Femur (tissue), 1 donor: ENCODE measurements at regions not wholly inside any gene's neighbourhood (a gene's known extent, or its start where the extent isn't known, plus 50 kb on each side); places are given as distances from the start of the nearest gene placed in this dataset.
A peak's percentile ranks its signal among the peaks of the same experiment; 100 is the strongest.
"Not testable (repeated sequence)": the region's sequence is repeated elsewhere in the genome, so short reads cannot be mapped to it uniquely, and the experiment has no call there.

Source experiments
- DNase-seq: peaks from one replicate; pipeline ENCODE4 v3.0.0-alpha.2; 2017

- DNase-seq = peak; percentile 37
Observed at GRCh38 chr21:32940079-32941014, 85.4 kb upstream of the OLIG2 start.

DNA sequence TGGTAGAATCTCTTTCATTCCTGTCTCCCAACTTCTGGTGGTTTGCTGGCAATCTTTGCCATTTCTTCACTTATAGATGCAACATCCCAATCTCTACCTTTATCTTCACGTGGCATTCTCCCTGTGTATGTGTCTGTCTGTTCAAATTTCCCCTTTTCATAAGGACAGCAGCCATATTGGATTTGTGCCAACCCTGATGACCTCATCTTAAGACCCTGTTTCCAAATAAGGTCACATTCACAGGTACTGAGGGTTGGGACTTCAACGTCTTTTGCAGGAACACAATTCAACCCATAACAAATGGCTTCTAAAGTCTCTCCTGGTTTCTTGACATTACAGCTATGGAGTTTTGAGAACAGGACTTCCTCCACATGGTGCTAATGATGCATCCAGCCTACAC lies 84.5 kb upstream of the OLIG2 start:
- no peak for DNase-seq

DNA sequence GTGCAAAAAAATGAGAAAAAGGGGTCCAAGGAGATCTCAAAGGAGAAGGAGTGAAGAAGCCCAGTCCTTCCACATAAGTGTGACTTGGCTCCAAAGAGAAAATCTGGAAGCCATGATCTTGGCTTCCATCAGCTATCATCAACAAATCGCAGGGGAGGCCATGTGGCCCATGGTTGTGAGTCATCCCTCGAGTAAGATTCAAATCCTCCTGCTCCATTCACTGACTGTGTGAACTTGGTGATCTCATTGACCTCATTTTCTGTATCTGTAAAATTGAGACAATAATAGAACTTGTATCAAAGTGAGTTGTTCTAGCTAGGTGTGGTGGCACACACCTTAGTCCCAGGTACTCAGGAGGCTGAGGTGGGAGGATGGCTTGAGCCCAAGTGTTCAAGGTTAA lies 79.1 kb upstream of the OLIG2 start:
- DNase-seq = no peak

- no peak for DNase-seq
Observed at GRCh38 chr21:32947736-32948135, 78.0 kb upstream of the OLIG2 start.

GRCh38 chr21:32949701-32950100 lies 76.0 kb upstream of the OLIG2 start:
- no peak for DNase-seq

GRCh38 chr21:32951041-32951440 lies 74.7 kb upstream of the OLIG2 start:
- no peak for DNase-seq

DNA sequence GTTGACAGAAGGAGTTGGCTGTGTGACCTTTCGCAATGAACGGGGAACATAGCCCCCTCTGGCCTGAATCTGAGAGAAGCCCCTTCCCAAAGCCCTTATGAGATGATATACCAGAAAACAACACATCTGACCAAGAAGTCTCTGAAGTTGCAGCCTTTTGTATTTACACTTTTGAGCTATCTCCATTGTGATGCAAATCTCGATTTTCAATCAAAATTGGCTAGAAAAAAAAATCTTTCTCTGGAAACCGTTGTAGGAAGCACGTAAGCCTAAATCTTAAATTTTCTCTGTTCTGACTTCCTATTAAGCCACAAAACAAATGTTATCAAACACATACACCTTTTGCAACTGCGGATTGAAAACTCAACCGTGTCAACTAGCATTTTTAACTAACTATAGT lies 71.4 kb upstream of the OLIG2 start:
- DNase-seq = no peak

GRCh38 chr21:32955311-32956060 lies 70.2 kb upstream of the OLIG2 start:
- no peak for DNase-seq

GRCh38 chr21:32956061-32956656 lies 69.6 kb upstream of the OLIG2 start:
- no peak for DNase-seq

DNA sequence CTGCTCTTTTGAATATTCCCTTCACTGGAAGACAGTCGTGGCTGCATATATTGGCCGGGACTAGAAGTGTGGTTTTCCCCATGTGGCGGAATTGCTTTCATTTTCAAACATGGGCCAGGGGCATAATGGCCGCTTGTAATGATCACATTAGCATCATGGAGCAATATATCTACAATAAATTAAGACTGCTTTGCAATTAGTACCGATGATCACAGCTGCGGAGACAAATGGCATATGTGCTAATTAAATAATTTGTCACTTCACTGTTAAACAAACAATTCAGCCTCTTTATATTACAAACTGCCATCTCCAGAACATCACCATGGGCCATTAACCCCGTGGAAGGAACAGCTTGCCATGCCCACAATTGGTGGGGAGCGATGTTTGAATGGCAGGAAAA lies 68.2 kb upstream of the OLIG2 start:
- DNase-seq = no peak

DNA sequence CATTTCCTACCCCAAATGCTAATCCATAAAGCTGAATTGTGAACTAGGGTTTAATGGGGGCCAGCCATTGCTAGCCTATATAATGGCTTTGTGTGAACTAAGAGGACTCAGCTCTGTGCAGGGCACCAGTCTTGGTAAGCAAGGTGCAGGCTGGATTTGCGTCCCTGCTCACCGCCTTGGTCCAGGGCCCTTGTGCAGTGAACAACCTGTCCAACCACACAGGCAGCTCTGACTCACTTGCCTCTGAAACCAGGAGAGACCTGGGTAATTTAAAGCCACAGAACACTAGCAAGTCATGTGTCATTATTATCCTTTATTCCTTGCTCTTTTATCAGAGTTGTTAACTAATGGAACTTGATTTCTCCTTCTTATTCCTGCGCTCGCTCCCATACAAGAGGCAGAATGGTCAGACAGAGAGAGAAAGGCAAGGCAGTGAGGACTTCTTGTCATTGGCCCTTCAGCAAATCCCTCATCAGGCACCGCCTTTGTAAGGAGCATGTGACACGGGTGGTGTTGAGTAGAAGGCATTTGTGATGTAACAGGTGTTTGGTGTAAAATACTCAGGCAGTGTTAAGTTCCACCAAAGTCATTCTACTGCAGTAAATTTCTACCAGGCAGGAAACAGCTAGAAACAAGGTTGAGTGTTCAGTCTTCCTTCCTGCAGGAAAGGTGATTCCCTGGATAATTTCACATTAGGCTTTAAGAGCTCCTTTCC lies 67.3 kb upstream of the OLIG2 start:
- no peak for DNase-seq

- DNase-seq = no peak
Observed at GRCh38 chr21:32962268-32962667, 63.5 kb upstream of the OLIG2 start.

GRCh38 chr21:32965129-32965680 lies 60.5 kb upstream of the OLIG2 start:
- no peak for DNase-seq

GRCh38 chr21:32966120-32966519 lies 59.6 kb upstream of the OLIG2 start:
- no peak for DNase-seq

DNA sequence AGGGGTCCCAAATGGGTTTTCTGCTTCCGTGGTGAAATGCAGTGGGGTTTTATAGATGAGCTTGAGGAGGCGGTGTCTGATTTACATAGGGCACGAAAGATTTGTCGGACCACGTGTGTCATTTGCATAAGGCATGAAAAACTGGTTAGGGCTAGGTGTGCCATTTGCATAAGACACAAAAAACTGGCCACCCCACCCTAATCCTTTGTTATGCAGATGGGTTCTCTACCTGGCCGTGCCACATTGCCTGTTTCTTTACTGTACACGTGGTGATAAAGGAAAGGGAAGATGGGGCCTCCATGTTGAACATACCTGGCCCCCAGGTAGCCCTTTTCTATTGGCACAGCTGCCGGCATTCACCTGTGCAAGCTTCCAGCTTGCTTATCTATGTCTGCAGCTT lies 57.6 kb upstream of the OLIG2 start:
- not testable (repeated sequence) for DNase-seq

DNA sequence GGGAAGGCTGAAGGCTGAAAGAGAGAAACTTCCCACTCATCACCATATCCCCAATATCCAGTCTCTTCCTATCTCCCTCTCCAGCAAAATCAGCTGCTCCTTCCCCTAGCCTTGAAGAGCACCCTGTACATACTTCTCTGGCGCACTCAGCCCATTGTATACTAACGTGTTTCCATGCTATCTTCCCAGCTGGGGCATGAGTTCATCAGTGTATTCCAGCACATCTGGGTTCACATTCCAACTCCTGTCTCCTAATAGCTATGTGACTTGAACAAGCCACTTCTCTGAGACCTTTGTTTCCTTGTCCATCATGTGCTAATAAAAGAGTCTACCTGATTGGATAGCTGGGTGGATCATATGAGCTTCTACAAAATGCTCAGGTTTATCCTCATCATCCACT lies 51.1 kb upstream of the OLIG2 start:
- no peak for DNase-seq

DNA sequence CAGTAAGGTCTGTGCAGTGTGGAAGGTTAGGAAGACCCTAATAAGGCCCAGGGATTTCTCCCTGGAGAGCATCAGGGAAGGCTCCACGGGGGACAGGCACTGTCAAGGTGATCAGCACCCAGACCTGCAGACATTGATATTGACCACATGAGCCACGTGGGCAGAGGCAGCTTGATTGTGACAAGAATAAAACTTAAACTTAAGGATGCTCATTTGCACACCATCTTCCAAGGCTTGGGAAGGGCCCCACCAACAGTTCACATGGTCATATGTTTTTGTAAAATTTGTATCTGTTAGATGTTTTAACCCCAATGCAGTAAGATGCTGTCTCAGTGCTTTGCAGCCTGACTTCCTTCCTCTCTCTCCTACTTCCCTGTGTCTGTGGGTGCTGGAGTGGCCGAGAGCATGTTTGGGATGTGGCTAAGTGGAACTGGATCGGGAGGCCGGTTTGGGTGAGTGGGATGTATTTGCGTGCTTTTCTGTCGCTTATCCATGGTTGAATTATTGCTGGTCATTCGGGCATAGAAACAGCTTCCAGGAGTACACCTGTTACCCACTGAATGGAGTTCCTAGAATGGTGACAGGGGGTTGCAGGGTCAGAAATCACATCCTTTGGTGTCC lies 49.8 kb upstream of the OLIG2 start:
- DNase-seq = no peak
